ENCODE measurements at regions not wholly inside any gene's neighbourhood (a gene's known extent, or its start where the extent isn't known, plus 50 kb on each side); places are given as distances from the start of the nearest gene placed in this dataset.

- Histone ChIP-seq H3K36me3 (ENCODE audit: low read depth, low read length) (no peaks in the 10 kb centered on the region), H3K27me3 (ENCODE audit: low read length) (no peaks in the 10 kb centered on the region), H3K4me1 (ENCODE audit: insufficient read depth, low read length) (no peaks in the 10 kb centered on the region), H3F3A (ENCODE audit: low read length, unreplicated experiment) (no peaks in the 10 kb centered on the region), H3K4me3 (ENCODE audit: low read length) (no peak overlapping the region), H3K9ac (ENCODE audit: low read length) (no peak overlapping the region), H3K9me2 (replicated peaks; ENCODE audit: low read length) (no peaks in the 10 kb centered on the region), H3K9me3 (ENCODE audit: low read length) (no peaks in the 10 kb centered on the region), H2AFZ (ENCODE audit: low read length) (no peak overlapping the region), H4K20me1 (ENCODE audit: low read length) (no peaks in the 10 kb centered on the region), H3K79me2 (ENCODE audit: low read length) (no peaks in the 10 kb centered on the region), H3K4me2 (ENCODE audit: low read length) (peak overlapping the region; percentile 7; the same call in 1 of the 2 replicates), H3K27ac (ENCODE audit: low read length) (no peak overlapping the region)
- TF ChIP-seq CTCF (conservative IDR thresholded peaks at IDR 0.05; ENCODE audit: low read depth, low read length) (peak; percentile 89), EZH2 (IDR thresholded peaks at IDR 0.05; ENCODE audit: low read length, unreplicated experiment) (no peak)
- POLR2A ChIA-PET (ENCODE audit: unreplicated experiment), result no interaction called here
- DNase-seq (peak; percentile 77), ATAC-seq (peak; percentile 67)
- intact Hi-C loops (cut with micrococcal nuclease), result loop anchor here (10.0 kb wide), 1 partner anchor 369 kb away; no protein-coding TSS in a partner anchor
- CTCF ChIA-PET, result no interaction called here
- no TSS peak for BruUV-seq (replicated peaks)
These were observed 227.7 kb upstream of the SAMSN1 start for GRCh38 chr21:14773777-14774345.

GRCh38 chr21:14771593-14771992 lies 225.5 kb upstream of the SAMSN1 start:
- no peak overlapping the region for H3K4me2 ChIP-seq (ENCODE audit: low read length)
- TF ChIP-seq CTCF (conservative IDR thresholded peaks at IDR 0.05; ENCODE audit: low read depth, low read length) (no peak), EZH2 (IDR thresholded peaks at IDR 0.05; ENCODE audit: low read length, unreplicated experiment) (no peak), EZH2phosphoT487 (IDR thresholded peaks at IDR 0.05; ENCODE audit: borderline replicate concordance, low read length) (no peak)
- no peaks in the 10 kb centered on the region for H3K79me2 ChIP-seq (ENCODE audit: low read length)
- H3K4me3 ChIP-seq (ENCODE audit: low read length), result no peak overlapping the region
- no peaks in the 10 kb centered on the region for H3K36me3 ChIP-seq (ENCODE audit: low read depth, low read length)
- H2AFZ ChIP-seq (ENCODE audit: low read length), result no peak overlapping the region
- H3F3A ChIP-seq (ENCODE audit: low read length, unreplicated experiment), result no peaks in the 10 kb centered on the region
- intact Hi-C loops (cut with micrococcal nuclease), result loop anchor here (10.0 kb wide), 1 partner anchor 367 kb away; no protein-coding TSS in a partner anchor
- H3K27me3 ChIP-seq (ENCODE audit: low read length), result no peaks in the 10 kb centered on the region
- POLR2A ChIA-PET (ENCODE audit: unreplicated experiment), result no interaction called here
- DNase-seq (no peak), ATAC-seq (no peak)
- H3K27ac ChIP-seq (ENCODE audit: low read length), result no peak overlapping the region
- H3K9ac ChIP-seq (ENCODE audit: low read length), result no peak overlapping the region
- BruUV-seq (replicated peaks), result no TSS peak
- H3K9me2 ChIP-seq (replicated peaks; ENCODE audit: low read length), result no peaks in the 10 kb centered on the region
- CTCF ChIA-PET, result no interaction called here
- H4K20me1 ChIP-seq (ENCODE audit: low read length), result no peaks in the 10 kb centered on the region
- H3K4me1 ChIP-seq (ENCODE audit: insufficient read depth, low read length), result peaks cover 8% of the 10 kb centered on the region; the same call in 1 of the 2 replicates
- H3K9me3 ChIP-seq (ENCODE audit: low read length), result no peaks in the 10 kb centered on the region

GRCh38 chr21:14768042-14768441 lies 221.9 kb upstream of the SAMSN1 start:
- no peak for ATAC-seq
- no peaks in the 10 kb centered on the region for H4K20me1 ChIP-seq (ENCODE audit: low read length)
- 0 out of 2 replicates have a peak overlapping the region, but pooled peaks have one; percentile 2 for H2AFZ ChIP-seq (ENCODE audit: low read length)
- ChIA-PET CTCF (no interaction called here), POLR2A (ENCODE audit: unreplicated experiment) (interaction anchor here (0.6 kb wide), 1 partner anchor 10 kb away, joined by 4 read pairs; no protein-coding TSS in a partner anchor)
- peak; percentile 57 for DNase-seq
- H3K4me3 ChIP-seq (ENCODE audit: low read length), result no peak overlapping the region
- peaks cover 8% of the 10 kb centered on the region; the same call in 1 of the 2 replicates for H3K4me1 ChIP-seq (ENCODE audit: insufficient read depth, low read length)
- H3F3A ChIP-seq (ENCODE audit: low read length, unreplicated experiment), result no peaks in the 10 kb centered on the region
- H3K79me2 ChIP-seq (ENCODE audit: low read length), result no peaks in the 10 kb centered on the region
- no peak overlapping the region for H3K4me2 ChIP-seq (ENCODE audit: low read length)
- no peaks in the 10 kb centered on the region for H3K36me3 ChIP-seq (ENCODE audit: low read depth, low read length)
- intact Hi-C loops (cut with micrococcal nuclease), result no loop called here
- H3K9ac ChIP-seq (ENCODE audit: low read length), result no peak overlapping the region
- no peaks in the 10 kb centered on the region for H3K27me3 ChIP-seq (ENCODE audit: low read length)
- BruUV-seq (replicated peaks), result no TSS peak
- no peak overlapping the region for H3K27ac ChIP-seq (ENCODE audit: low read length)
- TF ChIP-seq EZH2 (IDR thresholded peaks at IDR 0.05; ENCODE audit: low read length, unreplicated experiment) (no peak), EZH2phosphoT487 (IDR thresholded peaks at IDR 0.05; ENCODE audit: borderline replicate concordance, low read length) (no peak), CTCF (conservative IDR thresholded peaks at IDR 0.05; ENCODE audit: low read depth, low read length) (no peak)
- H3K9me3 ChIP-seq (ENCODE audit: low read length), result no peaks in the 10 kb centered on the region
- no peaks in the 10 kb centered on the region for H3K9me2 ChIP-seq (replicated peaks; ENCODE audit: low read length)
